ENCODE measurements at regions not wholly inside any gene's neighbourhood (a gene's known extent, or its start where the extent isn't known, plus 50 kb on each side); places are given as distances from the start of the nearest gene placed in this dataset.

DNA sequence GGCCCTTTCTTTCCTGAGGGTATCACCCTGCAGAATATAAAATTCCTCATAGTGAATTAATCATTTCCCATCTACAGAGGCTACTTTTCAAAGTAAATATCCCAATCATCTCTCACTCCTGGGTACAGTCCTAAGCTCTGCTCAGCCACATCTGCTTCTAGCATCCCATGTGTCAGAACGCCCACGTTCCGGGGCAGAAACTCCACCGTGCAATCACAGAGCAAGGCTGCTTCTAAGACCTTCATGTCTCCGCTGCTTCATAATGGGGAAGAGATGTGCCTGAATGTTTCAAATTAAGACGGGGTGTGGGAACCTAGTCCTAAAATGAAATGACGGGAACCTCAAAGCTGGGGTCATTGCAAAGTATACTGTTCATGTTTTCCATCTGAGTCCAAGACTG lies 208.8 kb upstream of the GMDS start:
- no peak overlapping the region for H3K4me3 Mint-ChIP-seq
- H3K9me3 Mint-ChIP-seq: peaks cover 3% of the 10 kb centered on the region
- H3K27ac Mint-ChIP-seq (ENCODE audit: unreplicated experiment): peak overlapping the region; percentile 76
- peaks cover 6% of the 10 kb centered on the region for H3K4me1 Mint-ChIP-seq
- no peak for DNase-seq (ENCODE audit: low read depth, low spot score)
- peaks cover 3% of the 10 kb centered on the region for H3K27me3 Mint-ChIP-seq (ENCODE audit: low read depth)
- no peaks in the 10 kb centered on the region for H3K36me3 Mint-ChIP-seq (ENCODE audit: low read depth)
- TF ChIP-seq, protein P1, sequence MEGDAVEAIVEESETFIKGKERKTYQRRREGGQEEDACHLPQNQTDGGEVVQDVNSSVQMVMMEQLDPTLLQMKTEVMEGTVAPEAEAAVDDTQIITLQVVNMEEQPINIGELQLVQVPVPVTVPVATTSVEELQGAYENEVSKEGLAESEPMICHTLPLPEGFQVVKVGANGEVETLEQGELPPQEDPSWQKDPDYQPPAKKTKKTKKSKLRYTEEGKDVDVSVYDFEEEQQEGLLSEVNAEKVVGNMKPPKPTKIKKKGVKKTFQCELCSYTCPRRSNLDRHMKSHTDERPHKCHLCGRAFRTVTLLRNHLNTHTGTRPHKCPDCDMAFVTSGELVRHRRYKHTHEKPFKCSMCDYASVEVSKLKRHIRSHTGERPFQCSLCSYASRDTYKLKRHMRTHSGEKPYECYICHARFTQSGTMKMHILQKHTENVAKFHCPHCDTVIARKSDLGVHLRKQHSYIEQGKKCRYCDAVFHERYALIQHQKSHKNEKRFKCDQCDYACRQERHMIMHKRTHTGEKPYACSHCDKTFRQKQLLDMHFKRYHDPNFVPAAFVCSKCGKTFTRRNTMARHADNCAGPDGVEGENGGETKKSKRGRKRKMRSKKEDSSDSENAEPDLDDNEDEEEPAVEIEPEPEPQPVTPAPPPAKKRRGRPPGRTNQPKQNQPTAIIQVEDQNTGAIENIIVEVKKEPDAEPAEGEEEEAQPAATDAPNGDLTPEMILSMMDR (conservative IDR thresholded peaks at IDR 0.05): no peak

- H3K9me3 Mint-ChIP-seq: no peaks in the 10 kb centered on the region
- no peaks in the 10 kb centered on the region for H3K36me3 Mint-ChIP-seq (ENCODE audit: low read depth)
- TF ChIP-seq, protein P1 (conservative IDR thresholded peaks at IDR 0.05): no peak
- peaks cover 5% of the 10 kb centered on the region for H3K27me3 Mint-ChIP-seq (ENCODE audit: low read depth)
- peaks cover 11% of the 10 kb centered on the region for H3K4me1 Mint-ChIP-seq
- H3K27ac Mint-ChIP-seq (ENCODE audit: unreplicated experiment): no peak overlapping the region
- DNase-seq (ENCODE audit: low read depth, low spot score): no peak
- no peak overlapping the region for H3K4me3 Mint-ChIP-seq
Observed at GRCh38 chr6:2450546-2450945, 205.1 kb upstream of the GMDS start.

DNA sequence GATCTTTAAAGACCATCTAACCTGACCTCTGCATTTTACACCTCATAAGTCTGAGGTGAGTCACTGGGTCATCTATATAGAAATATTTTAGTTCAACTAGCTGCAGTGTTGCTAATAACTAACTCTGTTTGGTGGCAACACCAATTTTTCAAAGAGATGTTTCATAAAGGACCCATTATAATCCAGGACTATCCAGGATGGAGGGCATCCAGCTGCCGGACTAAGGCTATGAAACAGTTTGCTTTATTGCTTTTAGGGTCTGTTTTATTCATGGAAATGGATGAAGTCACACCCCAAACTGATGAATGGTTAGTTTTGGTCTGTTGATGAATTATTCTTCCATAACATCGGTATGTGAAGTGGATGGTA lies 204.2 kb upstream of the GMDS start:
- H3K9me3 Mint-ChIP-seq: no peaks in the 10 kb centered on the region

GRCh38 chr6:2448826-2449571 lies 203.6 kb upstream of the GMDS start:
- Mint-ChIP-seq H3K27ac (ENCODE audit: unreplicated experiment) (no peak overlapping the region), H3K36me3 (ENCODE audit: low read depth) (no peaks in the 10 kb centered on the region), H3K4me3 (peak overlapping the region; percentile 56), H3K9me3 (no peaks in the 10 kb centered on the region), H3K4me1 (peaks cover 7% of the 10 kb centered on the region), H3K27me3 (ENCODE audit: low read depth) (peaks cover 5% of the 10 kb centered on the region)
- TF ChIP-seq, protein P1 (conservative IDR thresholded peaks at IDR 0.05): peak; percentile 84
- DNase-seq (ENCODE audit: low read depth, low spot score): peak; percentile 19

More for the DNA sequence above, 204.2 kb upstream of the GMDS start:
- Mint-ChIP-seq H3K36me3 (ENCODE audit: low read depth) (no peaks in the 10 kb centered on the region), H3K4me1 (peaks cover 11% of the 10 kb centered on the region), H3K4me3 (no peak overlapping the region), H3K27ac (ENCODE audit: unreplicated experiment) (no peak overlapping the region), H3K27me3 (ENCODE audit: low read depth) (peaks cover 5% of the 10 kb centered on the region)
- no peak for DNase-seq (ENCODE audit: low read depth, low spot score)
- TF ChIP-seq, protein P1 (conservative IDR thresholded peaks at IDR 0.05): no peak

GRCh38 chr6:2447931-2448330 lies 202.5 kb upstream of the GMDS start:
- no peak overlapping the region for H3K4me3 Mint-ChIP-seq
- no peaks in the 10 kb centered on the region for H3K36me3 Mint-ChIP-seq (ENCODE audit: low read depth)
- peaks cover 3% of the 10 kb centered on the region for H3K27me3 Mint-ChIP-seq (ENCODE audit: low read depth)
- no peaks in the 10 kb centered on the region for H3K9me3 Mint-ChIP-seq
- peaks cover 5% of the 10 kb centered on the region for H3K4me1 Mint-ChIP-seq
- DNase-seq (ENCODE audit: low read depth, low spot score): no peak
- H3K27ac Mint-ChIP-seq (ENCODE audit: unreplicated experiment): no peak overlapping the region
- TF ChIP-seq, protein P1 (conservative IDR thresholded peaks at IDR 0.05): no peak

Data from neural crest cell (in vitro differentiated cells).